Testis (tissue), 2 donors: ENCODE measurements at regions not wholly inside any gene's neighbourhood (a gene's known extent, or its start where the extent isn't known, plus 50 kb on each side); places are given as distances from the start of the nearest gene placed in this dataset.

ENCODE experiments used
- DNase-seq: peaks from one replicate; pipeline ENCODE4 v3.0.0-alpha.2; 2019
- H3K27ac ChIP-seq, 2 donors: fragments of 200-600 bp; sonication (generic); one replicate each; pipeline ENCODE4 v1.5.1; 2019
- H3K27me3 ChIP-seq: fragments of 200-600 bp; sonication (generic); one replicate; pipeline ENCODE4 v1.5.1; 2019
- H3K36me3 ChIP-seq: fragments of 200-600 bp; sonication (generic); one replicate; pipeline ENCODE4 v1.5.1; 2017; ENCODE audit warnings: low read depth; ENCODE audit errors: missing control alignments
- H3K4me1 ChIP-seq: fragments of 200-600 bp; sonication (generic); one replicate; pipeline ENCODE4 v1.5.1; 2019
- H3K4me3 ChIP-seq, 2 donors: fragments of 200-600 bp; sonication (generic); one replicate each; pipeline ENCODE4 v1.5.1; 2017 to 2019
- H3K9me3 ChIP-seq: fragments of 200-600 bp; sonication (generic); one replicate; pipeline ENCODE4 v1.5.1; 2017
- POLR2A ChIP-seq: fragments of 450-650 bp; IDR thresholded peaks from one replicate; pipeline ENCODE4 v1.6.1; 2017; ENCODE audit warnings: antibody characterized with exemption, mild to moderate bottlenecking, moderate library complexity
- WGBS, 2 donors: methylation state at CpG; one replicate each; pipeline ENCODE4 v1.1.5; 2018; 5-methylcytosine and 5-hydroxymethylcytosine counted together
- intact Hi-C: fragments of 100-400 bp; cut with DNase I; formaldehyde crosslinking; loops from one replicate; pipeline ENCODE4 v1.15.1; 2023; ENCODE audit warnings: low total_unique reads
- TF ChIP-seq, protein P1 (sequence below), 3 experiments: fragments of 450-650 bp in 2 of 3; fragments of 200-600 bp in 1 of 3; sonication (generic) in 1 of 3; IDR thresholded peaks; one replicate each; pipeline ENCODE4 v1.5.1; 2016 to 2019; ENCODE audit warnings: antibody characterized with exemption in 3 of 3, mild to moderate bottlenecking in 2 of 3, moderate library complexity in 1 of 3

DNA sequence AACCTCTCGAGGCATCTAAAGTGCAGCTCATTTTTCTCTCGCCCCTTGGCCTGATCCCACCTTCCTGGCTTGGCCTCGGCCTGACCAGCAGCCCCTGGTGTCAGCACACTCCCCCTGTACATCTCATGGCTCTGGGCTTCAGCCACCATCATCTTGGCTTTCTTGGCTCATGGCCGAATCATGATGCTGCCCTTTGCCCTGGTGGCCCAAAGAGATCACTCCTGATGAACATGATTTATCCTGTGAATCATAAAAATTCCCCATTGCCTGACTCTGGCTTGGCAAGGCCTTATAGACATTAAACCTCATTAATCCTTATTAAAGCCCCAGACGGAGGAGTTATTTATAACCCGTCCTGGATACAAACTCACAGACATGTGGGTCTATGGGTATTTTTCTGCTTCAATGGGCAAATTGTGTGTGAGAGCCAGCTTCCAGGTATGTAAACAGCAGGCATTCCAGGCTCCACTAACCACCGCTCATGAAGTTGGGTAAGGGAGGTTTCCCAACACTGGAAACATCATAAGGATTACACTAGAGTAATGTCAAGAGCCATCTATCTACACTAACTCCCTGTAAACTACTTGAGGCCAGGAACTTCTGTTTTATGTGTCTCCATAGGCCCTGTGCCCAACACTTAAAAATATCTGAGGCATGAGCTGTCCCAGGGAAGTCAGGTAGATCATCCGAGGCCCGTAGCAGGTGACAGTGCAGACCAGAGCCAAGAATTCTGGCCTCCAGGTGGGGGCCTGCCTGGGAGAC is 171.2 kb downstream of the TTC8 start:
- intact Hi-C loops = no loop called here
- TF ChIP-seq POLR2A = no peak
- TF ChIP-seq, protein P1, sequence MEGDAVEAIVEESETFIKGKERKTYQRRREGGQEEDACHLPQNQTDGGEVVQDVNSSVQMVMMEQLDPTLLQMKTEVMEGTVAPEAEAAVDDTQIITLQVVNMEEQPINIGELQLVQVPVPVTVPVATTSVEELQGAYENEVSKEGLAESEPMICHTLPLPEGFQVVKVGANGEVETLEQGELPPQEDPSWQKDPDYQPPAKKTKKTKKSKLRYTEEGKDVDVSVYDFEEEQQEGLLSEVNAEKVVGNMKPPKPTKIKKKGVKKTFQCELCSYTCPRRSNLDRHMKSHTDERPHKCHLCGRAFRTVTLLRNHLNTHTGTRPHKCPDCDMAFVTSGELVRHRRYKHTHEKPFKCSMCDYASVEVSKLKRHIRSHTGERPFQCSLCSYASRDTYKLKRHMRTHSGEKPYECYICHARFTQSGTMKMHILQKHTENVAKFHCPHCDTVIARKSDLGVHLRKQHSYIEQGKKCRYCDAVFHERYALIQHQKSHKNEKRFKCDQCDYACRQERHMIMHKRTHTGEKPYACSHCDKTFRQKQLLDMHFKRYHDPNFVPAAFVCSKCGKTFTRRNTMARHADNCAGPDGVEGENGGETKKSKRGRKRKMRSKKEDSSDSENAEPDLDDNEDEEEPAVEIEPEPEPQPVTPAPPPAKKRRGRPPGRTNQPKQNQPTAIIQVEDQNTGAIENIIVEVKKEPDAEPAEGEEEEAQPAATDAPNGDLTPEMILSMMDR (IDR thresholded peaks at IDR 0.05) = no peak
- DNase-seq = no peak
- 84 to 85% methylated on average over 9 of the region's 9 CpGs for WGBS, 2 donors
- Histone ChIP-seq H3K36me3 (no peaks in the 10 kb centered on the region), H3K27me3 (no peaks in the 10 kb centered on the region), H3K27ac (no peak overlapping the region), H3K4me3 (no peak overlapping the region), H3K4me1 (no peaks in the 10 kb centered on the region), H3K9me3 (no peaks in the 10 kb centered on the region)

DNA sequence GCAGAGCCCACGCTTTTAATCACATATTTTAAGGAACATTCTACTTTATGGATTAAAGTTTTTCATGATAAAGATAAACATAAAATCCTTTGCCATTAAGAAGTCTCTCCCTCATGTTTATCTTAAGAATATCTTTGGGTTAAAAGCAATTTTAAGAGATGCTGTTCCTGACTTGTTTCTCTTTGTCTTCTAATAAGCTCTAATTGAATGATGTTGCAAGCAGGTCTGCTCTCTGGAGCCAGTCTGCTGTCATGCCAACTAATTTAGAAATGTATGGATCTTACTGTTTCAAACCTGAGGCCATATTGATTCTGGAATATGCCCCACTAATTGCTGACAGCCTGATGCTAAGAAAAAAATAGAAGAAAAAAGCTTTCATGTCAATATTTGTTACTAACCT is 173.6 kb downstream of the TTC8 start:
- Histone ChIP-seq H3K27me3 (no peaks in the 10 kb centered on the region), H3K27ac (no peak overlapping the region), H3K4me3 (no peak overlapping the region), H3K9me3 (no peaks in the 10 kb centered on the region), H3K36me3 (no peaks in the 10 kb centered on the region), H3K4me1 (no peaks in the 10 kb centered on the region)
- 74 to 83% methylated on average over 1 of the region's 1 CpG for WGBS, 2 donors
- intact Hi-C loops = no loop called here
- no peak for DNase-seq
- TF ChIP-seq POLR2A = no peak
- TF ChIP-seq, protein P1 (IDR thresholded peaks at IDR 0.05) = no peak

DNA sequence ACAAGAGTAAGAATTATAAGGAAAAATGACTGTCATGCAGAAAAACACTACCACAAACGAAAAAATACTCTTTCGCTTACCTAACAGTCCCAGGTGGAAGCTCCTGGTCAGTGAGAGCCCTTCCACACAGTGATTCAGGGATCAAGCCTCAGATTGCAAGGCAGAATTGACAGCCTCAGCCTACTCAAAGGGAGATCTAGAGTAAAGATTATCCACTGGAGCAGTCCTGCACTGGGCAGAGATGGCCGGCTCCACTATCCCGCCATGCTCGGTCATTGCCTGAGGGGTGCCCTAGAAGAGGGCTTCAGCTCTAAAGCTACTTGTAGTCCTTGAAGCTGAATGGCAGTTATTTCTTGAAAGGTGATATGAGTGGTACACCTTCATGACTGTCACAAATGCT is 174.7 kb downstream of the TTC8 start:
- Histone ChIP-seq H3K9me3 (no peaks in the 10 kb centered on the region), H3K4me3 (no peak overlapping the region), H3K27ac (no peak overlapping the region), H3K27me3 (no peaks in the 10 kb centered on the region), H3K36me3 (no peaks in the 10 kb centered on the region), H3K4me1 (no peaks in the 10 kb centered on the region)
- intact Hi-C loops = no loop called here
- WGBS, 2 donors = 90 to 98% methylated on average over 5 of the region's 5 CpGs
- no peak for TF ChIP-seq POLR2A
- TF ChIP-seq, protein P1 (IDR thresholded peaks at IDR 0.05) = no peak
- no peak for DNase-seq

DNA sequence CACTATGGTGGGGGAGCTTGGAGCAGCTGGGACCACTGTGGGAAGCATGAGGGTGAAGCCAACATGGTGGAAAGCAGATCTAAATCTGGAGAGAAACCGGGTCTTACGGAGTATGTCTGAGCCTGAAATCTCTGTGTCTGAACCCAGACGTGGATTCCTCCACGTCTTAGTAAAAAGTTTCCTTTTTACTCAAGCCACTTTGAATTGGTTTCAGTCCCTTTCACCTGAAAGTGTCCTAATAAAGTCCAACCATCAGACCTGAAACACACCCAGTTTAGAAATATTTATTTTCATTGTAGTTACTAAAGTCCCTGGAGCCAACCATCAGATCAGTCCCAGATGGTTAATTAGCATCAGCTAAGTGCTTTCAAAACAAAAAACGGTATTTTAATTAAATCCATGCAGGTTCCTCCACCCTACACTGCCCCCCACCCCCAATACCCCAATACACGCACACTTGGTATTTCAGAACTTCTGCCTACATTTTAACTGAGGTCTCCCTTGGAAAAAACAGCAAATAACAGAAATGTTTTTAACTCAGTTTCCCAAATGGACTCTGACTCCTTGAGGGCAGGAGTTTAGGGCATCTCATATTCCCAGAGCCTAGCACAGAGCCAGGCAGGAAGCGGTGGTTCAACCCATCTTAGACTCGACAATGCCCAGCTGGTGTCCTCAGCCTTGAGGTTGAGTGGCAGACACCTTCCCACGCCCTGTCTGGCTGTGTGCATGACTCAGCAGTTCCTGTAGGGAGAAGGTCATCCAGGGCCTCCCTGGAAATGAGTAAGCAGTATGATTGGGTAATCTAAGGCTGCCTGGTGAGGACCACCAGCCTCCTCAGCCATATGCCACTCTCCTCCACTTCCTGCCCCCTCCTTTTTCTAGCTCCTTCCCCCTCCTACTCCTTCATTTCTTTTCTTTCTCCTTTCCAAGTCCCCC is 175.8 kb downstream of the TTC8 start:
- Histone ChIP-seq H3K27ac (no peak overlapping the region), H3K9me3 (no peaks in the 10 kb centered on the region), H3K4me1 (no peaks in the 10 kb centered on the region), H3K27me3 (no peaks in the 10 kb centered on the region), H3K4me3 (no peak overlapping the region), H3K36me3 (no peaks in the 10 kb centered on the region)
- intact Hi-C loops = no loop called here
- DNase-seq = peak; percentile 67
- 73 to 74% methylated on average over 9 of the region's 9 CpGs for WGBS, 2 donors
- TF ChIP-seq, protein P1 (IDR thresholded peaks at IDR 0.05) = no peak
- TF ChIP-seq POLR2A = no peak
